H9 (cell line): ENCODE measurements at regions not wholly inside any gene's neighbourhood (a gene's known extent, or its start where the extent isn't known, plus 50 kb on each side); places are given as distances from the start of the nearest gene placed in this dataset.

Source experiments
- DNase-seq: peaks from one replicate; pipeline ENCODE4 v3.0.0-alpha.2; 2017
- H2AFZ ChIP-seq: one replicate; pipeline ENCODE4 v1.6.1; 2013; ENCODE audit warnings: mild to moderate bottlenecking, low read length, control low read depth, moderate library complexity
- H2AK5ac ChIP-seq: 2 replicates; pipeline ENCODE4 v1.6.1; 2013; ENCODE audit warnings: low read length, control low read depth, mixed read lengths; ENCODE audit not compliant: insufficient read length
- H2BK120ac ChIP-seq: one replicate; pipeline ENCODE4 v1.6.1; 2013; ENCODE audit warnings: low read depth, mild to moderate bottlenecking, low read length, control low read depth, inconsistent platforms; ENCODE audit not compliant: poor library complexity, severe bottlenecking
- H2BK12ac ChIP-seq: 2 replicates; pipeline ENCODE4 v1.6.1; 2013; ENCODE audit warnings: low read length, control low read depth, mixed read lengths, low read depth; ENCODE audit not compliant: insufficient read length
- H2BK15ac ChIP-seq: 2 replicates; pipeline ENCODE4 v1.6.1; 2013; ENCODE audit warnings: low read depth, low read length, control low read depth
- H2BK20ac ChIP-seq: one replicate; pipeline ENCODE4 v1.6.1; 2013; ENCODE audit warnings: low read depth, mild to moderate bottlenecking, low read length, control low read depth, inconsistent platforms; ENCODE audit not compliant: poor library complexity, severe bottlenecking
- H2BK5ac ChIP-seq: 2 replicates; pipeline ENCODE4 v1.6.1; 2013; ENCODE audit warnings: low read length, control low read depth, mixed read lengths; ENCODE audit not compliant: insufficient read length
- H3K14ac ChIP-seq: 2 replicates; pipeline ENCODE4 v1.6.1; 2013; ENCODE audit warnings: low read length, control low read depth; ENCODE audit not compliant: insufficient read depth
- H3K18ac ChIP-seq: 2 replicates; pipeline ENCODE4 v1.6.1; 2013; ENCODE audit warnings: low read depth, mild to moderate bottlenecking, mixed read lengths, low read length, control low read depth; ENCODE audit not compliant: insufficient read length
- H3K23ac ChIP-seq: 2 replicates; pipeline ENCODE4 v1.6.1; 2013; ENCODE audit warnings: low read length, control low read depth, mixed read lengths, low read depth; ENCODE audit not compliant: insufficient read length
- H3K23me2 ChIP-seq: 2 replicates; pipeline ENCODE4 v1.6.1; 2013; ENCODE audit warnings: low read depth, mild to moderate bottlenecking, mixed read lengths, low read length, control low read depth; ENCODE audit not compliant: insufficient read length, poor library complexity, severe bottlenecking
- H3K27ac ChIP-seq: 2 replicates; pipeline ENCODE4 v1.5.1; 2013; ENCODE audit warnings: low read length, control low read depth, mixed read lengths, low read depth; ENCODE audit not compliant: insufficient read length
- H3K27me3 ChIP-seq: 2 replicates; pipeline ENCODE4 v1.6.1; 2013; ENCODE audit warnings: low read length, control low read depth, inconsistent platforms; ENCODE audit not compliant: insufficient read depth
- H3K4ac ChIP-seq: 2 replicates; pipeline ENCODE4 v1.6.1; 2013; ENCODE audit warnings: low read depth, mild to moderate bottlenecking, control low read depth, inconsistent platforms, low read length, moderate library complexity
- H3K4me1 ChIP-seq: 2 replicates; pipeline ENCODE4 v1.6.1; 2013; ENCODE audit warnings: low read length, control low read depth, inconsistent platforms; ENCODE audit not compliant: insufficient read depth
- H3K4me2 ChIP-seq: 2 replicates; pipeline ENCODE4 v1.6.1; 2013; ENCODE audit warnings: low read length, control low read depth, mixed read lengths; ENCODE audit not compliant: insufficient read length, insufficient read depth
- H3K56ac ChIP-seq: 2 replicates; pipeline ENCODE4 v1.6.1; 2013; ENCODE audit warnings: low read depth, mild to moderate bottlenecking, mixed read lengths, low read length, control low read depth; ENCODE audit not compliant: insufficient read length
- H3K79me1 ChIP-seq: 2 replicates; pipeline ENCODE4 v1.6.1; 2013; ENCODE audit warnings: low read depth, mild to moderate bottlenecking, moderate library complexity, low read length, control low read depth, inconsistent platforms; ENCODE audit not compliant: insufficient read depth, poor library complexity, severe bottlenecking
- H3K79me2 ChIP-seq: 2 replicates; pipeline ENCODE4 v1.6.1; 2013; ENCODE audit warnings: low read length, control low read depth, inconsistent platforms; ENCODE audit not compliant: insufficient read depth
- H3K9ac ChIP-seq: 2 replicates; pipeline ENCODE4 v1.6.1; 2013; ENCODE audit warnings: low read length, control low read depth, mixed read lengths; ENCODE audit not compliant: insufficient read length; ENCODE audit errors: extremely low read depth
- H3K9me3 ChIP-seq: one replicate; pipeline ENCODE4 v1.6.1; 2013; ENCODE audit warnings: low read depth, low read length, inconsistent platforms; ENCODE audit not compliant: control insufficient read depth
- H3T11ph ChIP-seq: one replicate; pipeline ENCODE4 v1.6.1; 2013; ENCODE audit warnings: mild to moderate bottlenecking, low read length, control low read depth, inconsistent platforms
- H4K20me1 ChIP-seq: one replicate; pipeline ENCODE4 v1.6.1; 2013; ENCODE audit not compliant: control insufficient read depth, insufficient read length, insufficient read depth
- H4K5ac ChIP-seq: 2 replicates; pipeline ENCODE4 v1.6.1; 2013; ENCODE audit warnings: low read depth, mild to moderate bottlenecking, mixed read lengths, low read length, control low read depth; ENCODE audit not compliant: insufficient read length
- H4K8ac ChIP-seq: replicated peaks from 2 replicates; pipeline ENCODE4 v1.6.1; 2013; ENCODE audit warnings: low read length, control low read depth, mixed read lengths, low read depth; ENCODE audit not compliant: insufficient read length
- H4K91ac ChIP-seq: 2 replicates; pipeline ENCODE4 v1.6.1; 2013; ENCODE audit warnings: low read depth, mild to moderate bottlenecking, moderate library complexity, mixed read lengths, low read length, control low read depth; ENCODE audit not compliant: insufficient read length
- H3K27ac Mint-ChIP-seq, 3 experiments: 2 replicates in 2 of 3; 3 replicates in 1 of 3; pipeline ENCODE4 v1.8.0; 2020 to 2021; ENCODE audit warnings: mixed read lengths in 3 of 3, mild to moderate bottlenecking in 1 of 3, moderate library complexity in 1 of 3
- H3K27me3 Mint-ChIP-seq: 2 replicates; pipeline ENCODE4 v1.8.0; 2021; ENCODE audit warnings: low read depth, mild to moderate bottlenecking, moderate library complexity, mixed read lengths
- H3K36me3 Mint-ChIP-seq, 3 experiments: 2 replicates in 2 of 3; 3 replicates in 1 of 3; pipeline ENCODE4 v1.8.0; 2020 to 2021; ENCODE audit warnings: low read depth in 3 of 3, mixed read lengths in 3 of 3; ENCODE audit not compliant: insufficient read depth in 1 of 3
- H3K4me1 Mint-ChIP-seq, 2 experiments: 2 replicates each; pipeline ENCODE4 v1.8.0; 2020; ENCODE audit warnings: mixed read lengths in 2 of 2
- H3K4me3 Mint-ChIP-seq, 2 experiments: 2 replicates in 1 of 2; 3 replicates in 1 of 2; pipeline ENCODE4 v1.8.0; 2020 to 2021; ENCODE audit warnings: mild to moderate bottlenecking in 2 of 2, mixed read lengths in 2 of 2, moderate library complexity in 1 of 2
- H3K9me3 Mint-ChIP-seq, 2 experiments: 2 replicates in 1 of 2; 3 replicates in 1 of 2; pipeline ENCODE4 v1.8.0; 2020; ENCODE audit warnings: mild to moderate bottlenecking in 2 of 2, mixed read lengths in 2 of 2, moderate library complexity in 1 of 2
- CTCF ChIP-seq: fragments of 200-600 bp; sonication (generic); conservative IDR thresholded peaks from 3 replicates; pipeline ENCODE4 v1.8.0; 2021; ENCODE audit warnings: antibody characterized with exemption, mild to moderate bottlenecking

- DNase-seq = no peak
- no peaks in the 10 kb centered on the region for H3K79me1 ChIP-seq
- no peak overlapping the region for H3K27ac Mint-ChIP-seq
- H3K27ac ChIP-seq = no peak overlapping the region
- no peaks in the 10 kb centered on the region for H3K27me3 Mint-ChIP-seq
- no peak overlapping the region for H2BK20ac ChIP-seq
- H4K20me1 ChIP-seq = no peaks in the 10 kb centered on the region
- H3K79me2 ChIP-seq = no peaks in the 10 kb centered on the region
- H3K14ac ChIP-seq = no peak overlapping the region
- H4K8ac ChIP-seq = no peak overlapping the region
- no peak overlapping the region for H3T11ph ChIP-seq
- no peak overlapping the region for H2BK5ac ChIP-seq
- peaks cover 2 to 6% of the 10 kb centered on the region in 2 experiments; a peak in 1 of 4 replicates for H3K4me1 Mint-ChIP-seq
- no peak for TF ChIP-seq CTCF
- no peak overlapping the region for H2AK5ac ChIP-seq
- H3K18ac ChIP-seq = no peak overlapping the region
- no peak overlapping the region for H3K56ac ChIP-seq
- H4K5ac ChIP-seq = no peak overlapping the region
- H3K9ac ChIP-seq = no peak overlapping the region
- H2BK12ac ChIP-seq = no peak overlapping the region
- no peak overlapping the region for H4K91ac ChIP-seq
- H2BK120ac ChIP-seq = no peak overlapping the region
- no peaks in the 10 kb centered on the region for H3K23me2 ChIP-seq
- H3K9me3 ChIP-seq = no peaks in the 10 kb centered on the region
- H3K23ac ChIP-seq = no peak overlapping the region
- H3K4ac ChIP-seq = no peak overlapping the region
- H3K4me3 Mint-ChIP-seq = no peak overlapping the region
- H2AFZ ChIP-seq = no peak overlapping the region
- no peak overlapping the region for H2BK15ac ChIP-seq
- no peaks in the 10 kb centered on the region for H3K4me1 ChIP-seq
- no peaks in the 10 kb centered on the region; a peak in 2 of 7 replicates for H3K36me3 Mint-ChIP-seq
- H3K4me2 ChIP-seq = no peak overlapping the region
- peaks cover 0 to 3% of the 10 kb centered on the region in 2 experiments; a peak in 2 of 5 replicates for H3K9me3 Mint-ChIP-seq
- no peaks in the 10 kb centered on the region for H3K27me3 ChIP-seq
Observed at GRCh38 chr2:195289081-195289480, 367.9 kb upstream of the SLC39A10 start.
